ENCODE measurements at regions not wholly inside any gene's neighbourhood (a gene's known extent, or its start where the extent isn't known, plus 50 kb on each side); places are given as distances from the start of the nearest gene placed in this dataset.

DNA sequence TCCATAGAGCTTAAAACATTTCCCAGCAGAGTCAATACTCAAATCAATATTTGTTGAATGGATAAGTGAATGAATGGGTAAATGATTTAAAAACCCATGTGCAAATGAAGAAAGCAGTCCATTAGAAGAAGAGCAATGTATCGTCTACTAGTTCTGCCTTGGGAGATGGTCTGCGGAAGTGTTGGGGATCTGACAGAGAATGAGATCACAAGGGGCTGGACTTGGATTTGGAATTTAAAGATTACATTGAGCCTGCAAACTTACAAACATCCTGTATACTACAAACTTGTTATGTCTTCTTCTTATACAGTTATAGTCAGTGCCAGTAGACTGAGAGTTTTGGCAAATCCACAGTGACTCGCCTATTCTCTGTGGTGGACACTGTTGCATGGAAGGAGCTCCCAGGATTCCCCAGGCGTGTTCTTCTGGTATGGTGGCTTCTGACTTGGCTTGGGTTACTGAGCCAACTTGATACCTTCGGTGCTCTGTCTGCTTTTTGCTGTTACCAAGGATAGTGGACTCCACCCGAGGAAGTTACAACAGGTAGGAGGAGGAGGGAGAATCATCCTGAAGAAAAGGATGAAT lies 163.3 kb upstream of the SERPINE2 start:
- ATAC-seq (no peak), DNase-seq (no peak)
- no peaks in the 10 kb centered on the region for H3K27me3 ChIP-seq
- TF ChIP-seq CTCF (IDR thresholded peaks at IDR 0.05), result no peak
- H3K4me3 ChIP-seq, result no peak overlapping the region
- H3K9me3 ChIP-seq, result no peaks in the 10 kb centered on the region
- H3K27ac ChIP-seq, result no peak overlapping the region
- no peaks in the 10 kb centered on the region for H3K36me3 ChIP-seq
- no peaks in the 10 kb centered on the region for H3K4me1 ChIP-seq
- intact Hi-C loops (cut with DNase I), result no loop called here

GRCh38 chr2:224198436-224198835 lies 159.3 kb upstream of the SERPINE2 start:
- no peaks in the 10 kb centered on the region for H3K27me3 ChIP-seq
- H3K27ac ChIP-seq, result no peak overlapping the region
- no peak for DNase-seq
- peaks cover 0 to under 1% of the 10 kb centered on the region in 2 donors for H3K9me3 ChIP-seq
- H3K4me1 ChIP-seq, result no peaks in the 10 kb centered on the region
- no peak overlapping the region for H3K4me3 ChIP-seq
- TF ChIP-seq CTCF (IDR thresholded peaks at IDR 0.05), result no peak
- no peaks in the 10 kb centered on the region for H3K36me3 ChIP-seq
- intact Hi-C loops (cut with DNase I), result no loop called here
- no peak for ATAC-seq

DNA sequence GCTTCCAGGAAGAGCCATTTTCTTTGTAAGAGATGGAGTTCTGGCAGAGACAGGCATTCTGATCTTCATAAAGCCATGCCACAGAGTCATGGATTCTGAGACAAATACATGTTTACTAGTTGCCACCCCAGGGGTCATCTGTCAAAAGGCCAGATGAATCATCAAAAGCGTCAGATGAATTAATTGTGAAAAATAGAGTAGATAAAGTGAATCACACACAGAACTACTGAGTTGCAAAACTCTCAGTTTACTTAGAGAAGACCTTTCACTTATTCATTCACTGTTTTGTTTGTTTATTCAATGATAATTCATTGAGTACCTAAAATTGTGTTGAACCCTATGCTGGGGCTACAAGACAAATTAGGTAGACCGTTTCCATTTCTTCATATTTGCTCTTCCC lies 157.7 kb upstream of the SERPINE2 start:
- TF ChIP-seq CTCF (IDR thresholded peaks at IDR 0.05), result no peak
- ATAC-seq (no peak), DNase-seq (no peak)
- Histone ChIP-seq H3K36me3 (no peaks in the 10 kb centered on the region), H3K4me1 (no peaks in the 10 kb centered on the region), H3K27ac (no peak overlapping the region), H3K4me3 (no peak overlapping the region), H3K9me3 (peaks cover 0 to 4% of the 10 kb centered on the region in 2 donors), H3K27me3 (no peaks in the 10 kb centered on the region)
- intact Hi-C loops (cut with DNase I), result no loop called here

DNA sequence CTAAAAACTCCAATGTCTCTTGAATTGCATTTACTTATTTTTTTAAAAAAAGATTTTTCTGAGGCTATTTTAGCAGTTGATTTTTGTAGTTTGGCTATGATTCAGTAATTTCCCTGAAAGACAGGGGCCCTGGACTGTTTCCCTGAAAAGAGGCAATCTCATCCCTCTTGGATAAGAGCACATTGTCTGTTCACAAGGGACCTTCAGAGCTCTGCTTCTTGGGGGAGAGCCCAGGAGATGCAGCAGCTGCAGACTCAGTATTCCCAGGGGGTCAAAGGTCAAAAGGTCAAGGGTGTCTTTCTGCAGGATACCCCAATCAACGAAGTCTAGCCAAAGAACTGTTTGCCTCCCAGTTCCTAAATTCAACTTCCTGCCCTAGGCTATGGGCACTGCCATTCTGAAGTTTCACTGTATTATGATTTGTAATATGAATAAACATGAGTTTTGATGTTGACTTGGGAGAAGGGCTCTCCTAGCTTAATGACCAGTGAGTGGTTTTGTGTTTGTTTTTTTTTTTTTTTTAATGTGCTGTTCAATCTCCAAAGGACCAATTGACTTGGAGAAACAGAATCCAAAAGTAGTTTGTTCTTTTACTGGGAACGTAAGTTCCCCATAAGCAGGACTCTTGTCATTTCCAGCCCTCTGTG lies 157.0 kb upstream of the SERPINE2 start:
- no peak for TF ChIP-seq CTCF (IDR thresholded peaks at IDR 0.05)
- Histone ChIP-seq H3K9me3 (peaks cover 0 to 4% of the 10 kb centered on the region in 2 donors), H3K4me3 (no peak overlapping the region), H3K27ac (no peak overlapping the region), H3K36me3 (no peaks in the 10 kb centered on the region), H3K27me3 (no peaks in the 10 kb centered on the region), H3K4me1 (no peaks in the 10 kb centered on the region)
- no peak for DNase-seq
- ATAC-seq, result peak; percentile 38
- intact Hi-C loops (cut with DNase I), result no loop called here

GRCh38 chr2:224194161-224194560 lies 155.1 kb upstream of the SERPINE2 start:
- ATAC-seq (no peak), DNase-seq (no peak)
- TF ChIP-seq CTCF (IDR thresholded peaks at IDR 0.05), result no peak
- H3K27me3 ChIP-seq, result no peaks in the 10 kb centered on the region
- intact Hi-C loops (cut with DNase I), result no loop called here
- H3K4me1 ChIP-seq, result no peaks in the 10 kb centered on the region
- peaks cover 0 to 4% of the 10 kb centered on the region in 2 donors for H3K9me3 ChIP-seq
- H3K4me3 ChIP-seq, result no peak overlapping the region
- no peaks in the 10 kb centered on the region for H3K36me3 ChIP-seq
- H3K27ac ChIP-seq, result no peak overlapping the region
